HEK293 (cell line): ENCODE measurements at regions not wholly inside any gene's neighbourhood (a gene's known extent, or its start where the extent isn't known, plus 50 kb on each side); places are given as distances from the start of the nearest gene placed in this dataset.
"Not testable (repeated sequence)": the region's sequence is repeated elsewhere in the genome, so short reads cannot be mapped to it uniquely, and the experiment has no call there.

Source experiments
- CTCF ChIP-seq: fragments of 450-650 bp; formaldehyde crosslinking; IDR thresholded peaks from 2 replicates; pipeline ENCODE4 v1.5.1; 2016; ENCODE audit warnings: missing biosample characterization, missing genetic modification characterization
- ELK4 ChIP-seq: IDR thresholded peaks from 2 replicates; pipeline ENCODE4 v1.6.1; 2011; ENCODE audit warnings: mild to moderate bottlenecking, low read depth, low read length, borderline replicate concordance
- HOXA7 ChIP-seq: sonication (generic); formaldehyde crosslinking; IDR thresholded peaks from 2 replicates; pipeline ENCODE4 v1.8.1; 2022; ENCODE audit warnings: missing genetic modification reagents, borderline replicate concordance
- KLF7 ChIP-seq: fragments of 450-650 bp; formaldehyde crosslinking; IDR thresholded peaks from 2 replicates; pipeline ENCODE4 v1.5.1; 2016; ENCODE audit warnings: missing biosample characterization, missing genetic modification characterization, borderline replicate concordance
- MYNN ChIP-seq: fragments of 450-650 bp; formaldehyde crosslinking; IDR thresholded peaks from 2 replicates; pipeline ENCODE4 v1.5.1; 2016; ENCODE audit warnings: missing biosample characterization, missing genetic modification characterization, borderline replicate concordance
- ZFP3 ChIP-seq: fragments of 450-650 bp; formaldehyde crosslinking; IDR thresholded peaks from 2 replicates; pipeline ENCODE4 v1.5.1; 2016; ENCODE audit warnings: low read depth, missing biosample characterization, missing genetic modification characterization
- ZNF121 ChIP-seq: fragments of 450-650 bp; formaldehyde crosslinking; IDR thresholded peaks from 2 replicates; pipeline ENCODE4 v1.5.1; 2016; ENCODE audit warnings: missing biosample characterization, missing genetic modification characterization
- ZNF274 ChIP-seq, 2 experiments: fragments of 200-500 bp in 1 of 2; fragments of 450-650 bp in 1 of 2; sonication (Bioruptor generic) in 1 of 2; formaldehyde crosslinking in 1 of 2; IDR thresholded peaks; 2 replicates each; pipeline versions ENCODE4 v1.5.1 to v1.6.1; 2014 to 2016; ENCODE audit warnings: borderline replicate concordance in 1 of 2, inconsistent platforms in 1 of 2, low read length in 1 of 2, missing biosample characterization in 1 of 2, missing genetic modification characterization in 1 of 2
- ZNF354C ChIP-seq: fragments of 450-650 bp; formaldehyde crosslinking; IDR thresholded peaks from 2 replicates; pipeline ENCODE4 v1.5.1; 2016; ENCODE audit warnings: missing biosample characterization, missing genetic modification characterization, low read depth, borderline replicate concordance
- ZNF561 ChIP-seq: fragments of 450-650 bp; IDR thresholded peaks from 2 replicates; pipeline ENCODE4 v1.5.1; 2018; ENCODE audit warnings: missing biosample characterization, missing genetic modification characterization, borderline replicate concordance
- ZNF600 ChIP-seq: fragments of 450-650 bp; formaldehyde crosslinking; IDR thresholded peaks from 2 replicates; pipeline ENCODE4 v1.5.1; 2016; ENCODE audit warnings: missing biosample characterization, missing genetic modification characterization
- ZSCAN18 ChIP-seq: fragments of 450-650 bp; formaldehyde crosslinking; IDR thresholded peaks from 2 replicates; pipeline ENCODE4 v1.5.1; 2016; ENCODE audit warnings: missing biosample characterization, missing genetic modification characterization

- TF ChIP-seq ZNF600; ZNF121 (tag by site-specific recombination); HOXA7 (CRISPR knock-in tag); CTCF (tag by site-specific recombination); KLF7 (tag by site-specific recombination); ZFP3; MYNN (tag by site-specific recombination); ZNF354C (tag by site-specific recombination); ELK4; ZNF274 (IDR thresholded peaks at IDR 0.05; ENCODE audit: low read length); ZNF274 (tag by site-specific recombination; IDR thresholded peaks at IDR 0.05; ENCODE audit: borderline replicate concordance); ZNF561 (tag by site-specific recombination); ZSCAN18 (tag by site-specific recombination): not testable (repeated sequence)
These were observed 1011.2 kb downstream of the TMEM121 start for GRCh38 chr14:106537597-106537996.
